WI38 (cell line): ENCODE measurements at regions not wholly inside any gene's neighbourhood (a gene's known extent, or its start where the extent isn't known, plus 50 kb on each side); places are given as distances from the start of the nearest gene placed in this dataset.

Source experiments
- H3K4me3 ChIP-seq: 2 replicates; pipeline ENCODE4 v1.5.1; 2011; ENCODE audit warnings: low read depth, mild to moderate bottlenecking, control low read depth, low read length
- TF ChIP-seq, protein P1 (sequence below): IDR thresholded peaks from 2 replicates; pipeline ENCODE4 v1.5.1; 2012; ENCODE audit warnings: low read depth, mild to moderate bottlenecking, control low read depth, low read length

DNA sequence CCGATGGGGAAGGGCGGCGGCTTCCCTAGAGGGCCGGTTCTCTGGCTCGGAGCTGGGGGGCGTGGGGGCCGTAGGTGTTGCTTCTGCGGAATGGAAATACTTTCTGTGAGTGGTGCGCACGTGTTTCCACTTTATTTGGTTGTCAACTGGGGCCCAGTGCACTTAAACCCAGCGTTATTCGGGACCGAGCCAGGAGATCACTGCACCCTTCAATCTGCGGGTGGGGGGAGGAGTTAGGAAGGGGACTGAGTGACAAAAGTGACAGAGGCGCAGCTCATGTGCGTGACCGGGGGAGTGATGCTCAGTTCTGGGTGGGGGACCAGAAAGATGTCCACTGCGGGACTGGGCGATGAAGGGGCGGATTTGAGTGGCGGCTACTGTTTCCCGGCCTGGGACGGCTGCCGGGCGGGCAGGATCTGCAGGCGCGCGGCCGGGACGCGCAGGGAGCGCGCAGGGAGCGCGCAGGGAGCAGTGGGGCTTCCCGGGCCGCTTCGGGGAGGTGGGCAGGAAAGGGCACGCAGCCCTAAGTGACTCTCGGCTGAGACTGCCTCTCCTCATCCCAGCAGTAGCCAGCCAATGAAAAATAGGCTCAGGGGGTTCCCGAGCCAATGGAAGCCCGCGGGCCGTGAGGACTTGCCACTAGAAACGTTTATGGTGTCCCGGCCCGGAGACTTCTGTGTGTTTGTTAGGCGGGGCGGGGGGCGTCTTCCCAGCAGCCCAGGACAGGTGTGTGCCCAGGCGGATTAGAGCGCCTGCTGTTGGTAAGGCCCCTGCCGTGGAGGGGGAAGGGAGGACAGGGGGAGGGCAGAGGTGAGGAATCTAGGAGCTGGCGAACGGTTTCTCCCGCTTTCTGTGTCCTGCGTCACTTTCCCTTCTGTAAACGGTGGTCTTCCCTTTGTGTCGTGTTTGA lies 54.3 kb upstream of the KDM7A start:
- peak overlapping the region; percentile 55 for H3K4me3 ChIP-seq
- TF ChIP-seq, protein P1, sequence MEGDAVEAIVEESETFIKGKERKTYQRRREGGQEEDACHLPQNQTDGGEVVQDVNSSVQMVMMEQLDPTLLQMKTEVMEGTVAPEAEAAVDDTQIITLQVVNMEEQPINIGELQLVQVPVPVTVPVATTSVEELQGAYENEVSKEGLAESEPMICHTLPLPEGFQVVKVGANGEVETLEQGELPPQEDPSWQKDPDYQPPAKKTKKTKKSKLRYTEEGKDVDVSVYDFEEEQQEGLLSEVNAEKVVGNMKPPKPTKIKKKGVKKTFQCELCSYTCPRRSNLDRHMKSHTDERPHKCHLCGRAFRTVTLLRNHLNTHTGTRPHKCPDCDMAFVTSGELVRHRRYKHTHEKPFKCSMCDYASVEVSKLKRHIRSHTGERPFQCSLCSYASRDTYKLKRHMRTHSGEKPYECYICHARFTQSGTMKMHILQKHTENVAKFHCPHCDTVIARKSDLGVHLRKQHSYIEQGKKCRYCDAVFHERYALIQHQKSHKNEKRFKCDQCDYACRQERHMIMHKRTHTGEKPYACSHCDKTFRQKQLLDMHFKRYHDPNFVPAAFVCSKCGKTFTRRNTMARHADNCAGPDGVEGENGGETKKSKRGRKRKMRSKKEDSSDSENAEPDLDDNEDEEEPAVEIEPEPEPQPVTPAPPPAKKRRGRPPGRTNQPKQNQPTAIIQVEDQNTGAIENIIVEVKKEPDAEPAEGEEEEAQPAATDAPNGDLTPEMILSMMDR, result no peak

DNA sequence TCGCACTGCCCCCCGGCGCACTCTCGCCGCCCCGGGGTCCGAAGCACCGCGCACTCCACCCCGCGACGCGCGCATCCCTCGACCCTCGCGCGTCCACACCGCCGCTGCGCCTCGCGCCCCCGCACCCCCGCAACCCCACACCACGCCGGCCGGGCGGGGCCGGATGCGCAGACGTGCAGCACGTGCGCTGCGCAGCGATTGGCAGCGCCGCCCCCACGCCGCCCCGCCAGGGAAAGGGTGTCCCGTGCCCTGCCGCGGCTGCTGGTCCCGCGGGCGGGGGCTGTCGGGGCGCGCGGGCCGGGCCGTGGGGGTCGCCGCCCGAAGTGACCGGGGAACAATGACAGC lies 53.7 kb upstream of the KDM7A start:
- TF ChIP-seq, protein P1, result no peak

DNA sequence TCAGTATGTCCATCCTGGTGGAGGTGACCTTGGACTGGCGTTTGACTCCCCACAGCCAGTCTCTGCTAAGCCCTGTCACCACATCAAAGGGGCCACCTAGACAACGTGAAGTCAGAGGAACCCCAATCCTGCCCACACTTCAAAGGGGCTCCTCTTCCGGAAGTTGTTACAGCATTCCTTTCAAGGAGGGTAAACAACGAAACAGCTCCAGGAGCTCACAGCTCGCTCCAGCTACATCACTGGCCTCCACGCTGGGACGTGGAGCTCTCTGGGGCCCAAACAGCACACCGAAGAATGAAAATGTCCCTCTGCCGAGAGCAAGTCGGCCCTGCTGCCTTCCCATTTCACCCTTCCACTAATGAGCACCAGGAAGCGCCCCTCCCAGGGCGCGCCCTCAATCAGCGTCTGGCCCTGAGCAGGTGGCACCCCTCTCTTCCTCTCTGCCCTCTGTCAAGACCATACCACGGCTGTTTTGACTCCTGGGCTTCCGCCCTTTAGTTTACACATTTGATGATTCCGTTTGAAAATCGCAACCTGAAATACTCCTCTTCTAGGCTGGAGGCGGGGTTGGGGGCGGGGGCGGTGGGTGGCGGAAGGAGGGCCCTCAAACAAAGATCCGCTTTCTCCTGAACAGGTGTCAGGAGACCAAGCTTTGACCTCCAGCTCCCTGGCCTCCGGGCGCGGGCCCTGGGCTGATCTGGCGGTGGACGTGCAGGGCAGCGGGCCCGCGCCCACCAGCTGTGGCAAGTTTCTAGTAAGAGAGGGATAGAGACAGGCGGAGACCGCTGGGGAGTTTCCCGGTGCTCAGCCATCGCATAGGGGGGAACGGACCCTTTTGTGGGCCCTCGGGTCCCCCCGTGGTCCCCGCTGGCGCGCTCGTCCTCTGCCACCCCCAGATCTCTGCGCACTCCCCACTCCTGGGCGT lies 53.1 kb upstream of the KDM7A start:
- TF ChIP-seq, protein P1, result no peak
- no peak overlapping the region for H3K4me3 ChIP-seq

More for the DNA sequence above, 53.7 kb upstream of the KDM7A start:
- peak overlapping the region; percentile 55 for H3K4me3 ChIP-seq

DNA sequence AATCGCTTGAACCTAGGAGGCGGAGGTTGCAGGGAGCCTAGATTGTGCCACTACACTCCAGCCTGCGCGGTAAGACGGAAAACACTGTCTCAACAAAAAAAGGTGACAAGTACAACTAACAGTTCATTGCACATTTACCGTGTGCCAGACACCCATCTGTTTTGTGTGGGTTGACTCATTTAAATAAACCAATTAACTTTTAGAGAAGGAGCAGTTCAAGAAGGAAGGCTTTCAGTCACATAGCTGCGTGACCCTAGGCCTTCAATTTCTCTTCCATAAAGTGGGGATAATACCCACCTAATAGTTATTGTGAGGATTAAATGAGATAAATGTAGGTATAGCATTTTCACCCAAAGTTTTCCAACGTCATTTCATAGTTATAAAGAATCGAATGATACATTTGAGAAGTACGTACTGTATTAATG lies 52.3 kb upstream of the KDM7A start:
- no peak overlapping the region for H3K4me3 ChIP-seq
- TF ChIP-seq, protein P1, result no peak
